Small intestine (tissue), 7 donors: ENCODE measurements at regions not wholly inside any gene's neighbourhood (a gene's known extent, or its start where the extent isn't known, plus 50 kb on each side); places are given as distances from the start of the nearest gene placed in this dataset.

Source experiments
- DNase-seq, 2 donors: peaks; one replicate each; pipeline versions ENCODE4 v3.0.0 to v3.0.0-alpha.2; 2013
- FAIRE-seq: peaks from 2 replicates; lab custom pipeline; 2012; peaks lifted over from hg19 to GRCh38; lab: Jason Lieb, UNC
- H3K27ac ChIP-seq, 3 donors: one replicate each; pipeline ENCODE4 v1.5.1; 2013; ENCODE audit warnings: low read length in 2 of 3, mild to moderate bottlenecking in 2 of 3, control low read depth in 1 of 3, inconsistent platforms in 1 of 3, low read depth in 1 of 3, moderate library complexity in 1 of 3
- H3K27me3 ChIP-seq, 3 donors: one replicate each; pipeline ENCODE4 v1.6.1; 2013; ENCODE audit warnings: low read length in 3 of 3, inconsistent platforms in 1 of 3; ENCODE audit not compliant: control insufficient read depth in 3 of 3, insufficient read depth in 3 of 3
- H3K36me3 ChIP-seq, 3 donors: one replicate each; pipeline ENCODE4 v1.6.1; 2013; ENCODE audit warnings: low read length in 3 of 3, inconsistent platforms in 1 of 3, low read depth in 1 of 3, mild to moderate bottlenecking in 1 of 3, moderate library complexity in 1 of 3; ENCODE audit not compliant: control insufficient read depth in 3 of 3, insufficient read depth in 2 of 3
- H3K4me1 ChIP-seq, 3 donors: one replicate each; pipeline ENCODE4 v1.6.1; 2013; ENCODE audit warnings: low read length in 2 of 3, inconsistent platforms in 1 of 3, low read depth in 1 of 3, mild to moderate bottlenecking in 1 of 3, moderate library complexity in 1 of 3; ENCODE audit not compliant: control insufficient read depth in 3 of 3, insufficient read depth in 2 of 3
- H3K4me3 ChIP-seq, 3 donors: one replicate each; pipeline ENCODE4 v1.5.1; 2013; ENCODE audit warnings: low read length in 3 of 3, control low read depth in 1 of 3, inconsistent platforms in 1 of 3, low read depth in 1 of 3, mild to moderate bottlenecking in 1 of 3, moderate library complexity in 1 of 3
- H3K9me3 ChIP-seq, 2 donors: one replicate each; pipeline ENCODE4 v1.6.1; 2013; ENCODE audit warnings: low read depth in 1 of 2, low read length in 1 of 2; ENCODE audit not compliant: control insufficient read depth in 2 of 2, insufficient read depth in 1 of 2
- WGBS, 3 donors: extraction: QIAGEN DNeasy Blood & Tissue Kit; methylation state at CpG; one replicate each; pipeline ENCODE4 v1.1.7; 2013; 5-methylcytosine and 5-hydroxymethylcytosine counted together
- donor health status: healthy with polysubstance abuse.
- donor health status: control.
- donor health status: control.
- donor health status: Bipolar disorder and iron deficiency.
- donor health status: healthy.

DNA sequence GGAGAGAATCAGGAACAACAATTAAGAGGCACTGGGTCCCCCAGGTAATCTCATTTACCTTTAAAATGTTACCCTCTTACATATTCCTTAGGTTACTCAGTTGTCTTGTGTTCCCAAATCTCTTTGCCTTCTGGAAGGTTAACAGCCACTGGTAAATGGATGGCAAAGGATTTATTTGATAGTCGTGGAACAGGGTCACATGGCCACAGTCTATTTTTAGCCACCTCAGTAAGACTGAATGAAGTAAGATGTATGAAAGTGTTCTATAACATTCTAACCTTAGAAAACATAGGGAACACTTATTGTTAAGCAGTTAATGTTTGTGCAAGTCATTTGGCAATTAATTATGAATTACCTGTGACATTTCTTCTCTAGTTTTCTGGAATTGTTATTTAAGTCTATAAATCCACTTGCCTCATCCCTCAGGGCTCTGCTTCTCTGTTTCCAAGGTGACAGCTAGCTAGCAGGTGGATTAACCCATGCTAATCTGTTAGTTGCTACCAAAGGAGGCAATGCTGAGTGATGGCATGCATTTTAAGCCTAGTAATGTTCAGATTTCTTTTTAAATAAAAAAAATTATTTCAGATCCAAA is 211.0 kb downstream of the PIK3C3 start:
- Histone ChIP-seq H3K4me1 (no peaks in the 10 kb centered on the region), H3K4me3 (no peak overlapping the region), H3K27ac (no peak overlapping the region), H3K9me3 (no peaks in the 10 kb centered on the region), H3K27me3 (no peaks in the 10 kb centered on the region), H3K36me3 (no peaks in the 10 kb centered on the region)
- DNase-seq (no peak), FAIRE-seq (no peak)
- WGBS, 3 donors = 17 to 31% (median 21%) methylated on average over 1 of the region's 1 CpG

DNA sequence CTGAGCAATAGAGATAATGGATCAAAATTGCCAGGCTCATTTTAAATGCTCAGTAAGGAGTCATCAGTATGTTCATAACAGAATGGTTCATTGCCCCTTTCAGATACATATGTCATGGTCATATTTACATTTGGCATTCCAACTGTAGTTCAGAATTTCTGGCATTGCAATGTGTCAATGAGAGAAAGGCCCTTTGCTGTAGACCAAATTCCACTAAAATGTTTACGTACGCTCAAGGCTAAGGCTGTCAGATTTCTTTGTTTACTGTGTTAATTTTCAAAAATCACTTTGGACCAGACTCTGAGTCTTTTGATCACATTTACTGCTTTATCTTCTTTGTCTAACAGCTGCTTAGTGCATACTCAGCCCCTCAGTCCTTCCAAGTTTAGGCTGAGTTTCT is 213.5 kb downstream of the PIK3C3 start:
- no peaks in the 10 kb centered on the region for H3K27me3 ChIP-seq
- H3K9me3 ChIP-seq = no peaks in the 10 kb centered on the region
- 78 to 95% (median 93%) methylated on average over 2 of the region's 2 CpGs for WGBS, 3 donors
- no peak for DNase-seq
- no peaks in the 10 kb centered on the region for H3K4me1 ChIP-seq
- no peak overlapping the region for H3K27ac ChIP-seq
- no peak overlapping the region for H3K4me3 ChIP-seq
- H3K36me3 ChIP-seq = no peaks in the 10 kb centered on the region
- FAIRE-seq = no peak

DNA sequence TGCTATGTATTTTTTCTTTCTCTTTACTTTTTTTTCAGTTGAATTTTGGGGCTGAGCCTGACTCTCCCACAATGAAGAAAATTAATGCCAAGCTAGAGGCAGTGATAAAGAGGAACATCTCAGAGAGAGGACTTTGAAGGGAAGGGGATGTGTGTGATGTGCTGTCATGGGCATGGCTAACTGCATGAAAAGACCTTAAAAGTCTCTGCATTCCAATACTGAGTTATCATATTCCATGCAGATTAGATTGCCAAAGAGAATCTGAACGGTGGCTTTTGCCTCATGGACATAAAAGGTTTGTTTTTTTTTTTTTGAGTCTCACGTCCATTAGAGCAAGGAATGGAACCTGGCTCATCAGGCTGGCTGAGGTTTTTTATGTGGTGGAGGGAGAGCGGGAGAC is 213.9 kb downstream of the PIK3C3 start:
- no peaks in the 10 kb centered on the region for H3K36me3 ChIP-seq
- 51 to 62% (median 54%) methylated on average over 3 of the region's 3 CpGs for WGBS, 3 donors
- DNase-seq = no peak
- no peaks in the 10 kb centered on the region for H3K27me3 ChIP-seq
- H3K27ac ChIP-seq = no peak overlapping the region
- no peak for FAIRE-seq
- H3K9me3 ChIP-seq = no peaks in the 10 kb centered on the region
- no peak overlapping the region for H3K4me3 ChIP-seq
- no peaks in the 10 kb centered on the region for H3K4me1 ChIP-seq

DNA sequence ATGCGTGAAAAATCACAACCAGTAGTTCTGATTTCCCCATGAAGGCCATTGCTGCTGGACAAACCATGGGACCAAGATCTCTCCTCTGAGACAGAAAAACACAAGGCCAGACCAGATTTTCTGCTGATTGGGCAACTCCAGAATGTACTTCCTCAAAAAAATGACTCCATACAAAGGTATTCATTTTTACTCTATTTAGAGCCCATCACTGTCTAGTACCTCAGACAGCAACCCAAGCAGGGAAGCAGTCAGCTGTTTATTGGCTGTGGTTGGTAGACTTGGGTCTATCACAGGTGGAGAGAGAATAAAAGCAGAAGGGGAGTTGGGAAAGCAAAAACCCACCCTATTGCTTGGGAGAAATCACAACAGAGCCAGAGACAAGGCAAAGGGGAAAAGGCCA is 219.9 kb downstream of the PIK3C3 start:
- DNase-seq = no peak
- 87 to 97% (median 94%) methylated on average over 1 of the region's 1 CpG for WGBS, 3 donors

DNA sequence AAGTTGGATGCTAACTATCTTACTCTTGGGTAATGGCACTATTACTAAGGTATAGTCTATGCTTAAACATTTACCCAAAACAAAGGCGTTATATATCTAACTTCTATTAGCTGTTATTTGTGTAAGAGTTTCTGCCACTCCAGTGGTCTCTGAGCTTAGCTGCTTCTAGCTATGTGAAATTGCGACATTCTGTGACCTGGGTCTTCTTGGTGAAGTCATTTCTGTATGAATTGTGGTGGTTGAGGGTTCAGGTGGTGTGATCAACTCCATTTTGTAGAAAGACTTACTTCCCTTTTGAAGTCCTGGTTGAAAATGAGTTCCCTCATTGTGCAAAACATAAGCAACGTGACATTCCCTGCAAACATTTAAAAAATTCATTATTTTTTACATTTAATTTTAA is 221.6 kb downstream of the PIK3C3 start:
- H3K36me3 ChIP-seq = no peaks in the 10 kb centered on the region
- no peak overlapping the region for H3K27ac ChIP-seq
- H3K4me3 ChIP-seq = no peak overlapping the region
- no peak for FAIRE-seq
- no peaks in the 10 kb centered on the region for H3K4me1 ChIP-seq
- H3K27me3 ChIP-seq = no peaks in the 10 kb centered on the region
- H3K9me3 ChIP-seq = no peaks in the 10 kb centered on the region
- no peak for DNase-seq
- WGBS, 3 donors = 69 to 81% (median 70%) methylated on average over 3 of the region's 3 CpGs

More for the DNA sequence above, 219.9 kb downstream of the PIK3C3 start:
- Histone ChIP-seq H3K9me3 (no peaks in the 10 kb centered on the region), H3K36me3 (no peaks in the 10 kb centered on the region), H3K4me3 (no peak overlapping the region), H3K27ac (no peak overlapping the region), H3K27me3 (no peaks in the 10 kb centered on the region), H3K4me1 (no peaks in the 10 kb centered on the region)
- FAIRE-seq = no peak

DNA sequence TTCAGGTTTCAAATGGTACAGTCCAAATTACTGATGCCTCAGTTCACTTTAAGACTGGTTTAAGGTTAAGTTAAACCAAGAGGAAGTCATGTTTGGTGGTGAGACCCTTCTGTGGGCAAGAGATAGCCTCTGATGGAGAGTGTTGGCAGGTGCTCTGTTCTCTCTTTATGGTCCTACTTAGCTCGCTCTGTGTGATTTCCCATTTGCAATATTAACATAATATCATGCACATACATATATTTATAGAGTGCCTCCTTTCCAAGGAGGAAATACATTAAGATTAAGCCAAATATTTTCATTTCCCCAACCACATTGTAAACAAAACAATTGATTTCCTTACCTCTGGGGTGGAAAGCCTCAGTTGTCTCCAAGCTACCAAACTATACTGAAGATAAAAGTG is 222.4 kb downstream of the PIK3C3 start:
- no peak for FAIRE-seq
- 69 to 81% (median 71%) methylated on average over 1 of the region's 1 CpG for WGBS, 3 donors

DNA sequence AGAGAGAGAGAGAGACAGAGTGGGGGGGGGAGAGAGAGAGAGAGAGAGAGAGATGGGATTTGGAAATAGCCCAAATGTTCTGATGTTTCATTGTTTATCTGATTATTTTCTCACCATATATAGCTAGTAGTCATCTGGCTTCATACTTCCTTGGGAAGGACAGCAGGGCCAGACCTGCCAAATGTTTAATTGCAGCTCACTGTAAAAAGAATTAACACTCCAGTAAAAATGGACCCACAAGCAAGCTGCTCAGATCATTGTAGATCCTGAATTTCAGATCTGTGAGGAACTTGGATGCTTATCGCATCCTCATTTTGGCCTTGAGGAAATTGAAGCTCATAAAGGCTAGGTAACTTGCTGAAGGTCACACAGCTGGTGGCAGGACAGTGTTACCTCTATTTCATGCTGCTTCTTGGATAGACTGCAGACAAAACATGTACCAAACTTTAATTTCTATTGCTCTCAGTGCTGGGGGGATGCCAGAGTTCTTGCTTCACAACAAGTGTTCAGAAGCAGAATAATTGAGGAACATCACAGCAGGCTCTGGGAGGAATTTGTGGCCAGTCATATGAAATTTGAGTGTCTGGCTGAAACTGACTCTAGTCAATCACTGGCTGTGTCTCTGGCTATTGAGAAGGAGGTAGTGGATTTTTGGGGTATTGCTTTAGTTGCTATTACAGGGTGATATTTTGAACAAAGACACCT is 223.5 kb downstream of the PIK3C3 start:
- DNase-seq (no peak), FAIRE-seq (no peak)
- H3K27me3 ChIP-seq = no peaks in the 10 kb centered on the region
- WGBS, 3 donors = 88 to 95% (median 89%) methylated on average over 1 of the region's 1 CpG
- no peaks in the 10 kb centered on the region for H3K4me1 ChIP-seq
- H3K9me3 ChIP-seq = no peaks in the 10 kb centered on the region
- no peaks in the 10 kb centered on the region for H3K36me3 ChIP-seq
- H3K4me3 ChIP-seq = no peak overlapping the region
- H3K27ac ChIP-seq = no peak overlapping the region

More for the DNA sequence above, 222.4 kb downstream of the PIK3C3 start:
- DNase-seq = no peak
- H3K27me3 ChIP-seq = no peaks in the 10 kb centered on the region
- no peak overlapping the region for H3K4me3 ChIP-seq
- H3K27ac ChIP-seq = no peak overlapping the region
- no peaks in the 10 kb centered on the region for H3K36me3 ChIP-seq
- H3K9me3 ChIP-seq = no peaks in the 10 kb centered on the region
- no peaks in the 10 kb centered on the region for H3K4me1 ChIP-seq

DNA sequence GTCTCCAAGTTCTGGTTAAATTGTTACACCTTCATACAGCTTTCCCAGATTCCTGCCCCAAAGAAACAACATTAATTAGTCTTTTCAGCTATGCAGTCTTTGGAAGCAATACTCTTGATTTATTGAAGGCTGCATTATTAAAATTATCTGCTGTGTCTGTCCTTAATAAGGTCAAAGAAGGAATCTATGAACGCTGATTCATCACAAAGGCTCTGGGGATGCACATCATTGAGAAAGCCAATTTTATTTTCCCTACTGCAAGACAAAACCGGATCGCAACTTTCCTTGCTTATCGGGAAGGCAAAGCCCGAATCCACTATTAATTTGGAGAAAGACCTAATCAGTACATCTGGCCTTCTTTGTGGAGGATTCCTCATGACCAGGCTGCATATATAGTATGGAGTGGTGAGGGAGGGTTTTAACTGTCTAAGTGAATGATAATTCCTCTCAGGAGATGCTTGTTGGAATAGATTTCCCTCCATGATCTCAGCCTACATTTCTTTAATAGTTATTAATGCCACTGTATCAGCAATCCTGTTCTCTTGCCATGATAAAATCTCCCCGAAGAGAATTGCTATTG is 224.6 kb downstream of the PIK3C3 start:
- no peak overlapping the region for H3K27ac ChIP-seq
- no peak for DNase-seq
- H3K4me1 ChIP-seq = no peaks in the 10 kb centered on the region
- no peak overlapping the region for H3K4me3 ChIP-seq
- no peak for FAIRE-seq
- WGBS, 3 donors = 87 to 91% (median 91%) methylated on average over 6 of the region's 6 CpGs
- H3K27me3 ChIP-seq = no peaks in the 10 kb centered on the region
- no peaks in the 10 kb centered on the region for H3K9me3 ChIP-seq
- no peaks in the 10 kb centered on the region for H3K36me3 ChIP-seq
